Activated CD8-positive, alpha-beta memory T cell treated with anti-CD3 and anti-CD28 coated beads for 48 hours (primary cell): ENCODE measurements at regions not wholly inside any gene's neighbourhood (a gene's known extent, or its start where the extent isn't known, plus 50 kb on each side); places are given as distances from the start of the nearest gene placed in this dataset.
"Not testable (repeated sequence)": the region's sequence is repeated elsewhere in the genome, so short reads cannot be mapped to it uniquely, and the experiment has no call there.

Source experiments
- DNase-seq, 3 experiments: peaks; one replicate each; pipeline ENCODE4 v3.0.0-alpha.2; 2020; ENCODE audit warnings: low read depth in 2 of 3, low spot score in 2 of 3

DNA sequence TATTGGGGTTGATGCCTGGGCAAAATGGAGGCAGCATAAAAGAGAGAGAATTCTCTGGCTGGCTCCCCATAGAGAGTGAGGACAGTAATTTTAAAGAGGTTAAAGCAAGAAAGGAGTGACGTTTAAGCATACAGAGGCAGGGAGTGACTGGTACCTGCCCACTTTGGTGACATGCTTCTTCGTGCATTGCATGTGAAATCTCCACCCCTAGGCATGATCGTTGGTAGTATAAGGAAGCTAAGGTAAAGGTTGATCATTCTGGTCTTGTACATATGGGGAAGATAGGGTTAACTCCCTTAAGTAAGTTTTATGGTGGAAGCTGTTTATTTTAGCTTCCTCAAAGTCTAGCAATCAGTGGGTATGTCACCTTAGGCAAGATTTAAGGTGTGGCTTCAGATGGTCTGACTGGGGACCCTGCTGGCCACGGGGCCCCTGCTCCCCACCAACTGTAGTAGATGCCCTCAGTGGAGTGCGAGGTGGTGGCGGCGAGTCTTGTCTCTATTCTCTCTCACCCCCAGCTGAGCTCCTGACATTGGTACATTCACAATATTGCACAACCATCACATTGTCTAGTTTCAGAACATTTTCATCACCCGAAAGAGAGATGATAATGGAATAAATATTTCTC lies 797.5 kb upstream of the SPRY2 start:
- DNase-seq, result no peak

DNA sequence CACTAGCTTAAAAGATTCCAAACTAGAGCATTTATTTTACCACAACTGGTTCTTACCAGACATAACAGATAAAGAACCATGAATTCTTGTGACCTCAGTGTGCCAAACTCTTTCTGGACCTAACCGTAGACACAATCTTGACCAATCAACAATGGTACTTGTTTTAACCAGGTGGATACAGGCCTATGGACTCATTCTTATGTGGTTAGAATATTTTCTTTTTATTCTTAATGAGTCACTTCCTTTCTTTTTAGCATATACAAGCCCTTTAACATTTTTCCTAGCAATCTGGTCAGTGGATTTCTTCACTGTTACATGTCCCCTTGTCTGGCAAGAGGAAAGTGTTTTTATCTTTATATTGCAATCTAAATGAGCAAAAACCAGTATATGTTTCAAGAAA lies 792.1 kb upstream of the SPRY2 start:
- DNase-seq, result no peak

DNA sequence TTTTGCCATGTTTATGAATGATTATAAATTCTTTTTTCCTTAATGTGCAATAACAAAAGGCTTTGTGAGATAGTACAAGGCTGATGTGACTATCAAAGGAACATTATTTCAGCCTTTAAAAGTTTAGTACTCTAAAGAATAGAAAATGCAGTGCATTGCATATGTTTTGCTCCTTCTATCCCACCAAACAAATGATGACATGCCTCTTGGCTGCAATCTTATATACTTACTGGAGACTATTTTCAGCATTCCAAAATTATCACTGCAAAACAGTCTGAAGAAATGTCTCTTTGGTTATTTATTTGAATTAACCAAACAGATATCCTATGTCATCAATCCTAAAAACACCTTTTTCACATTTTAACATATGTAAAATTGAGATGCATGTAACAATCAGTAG lies 776.5 kb upstream of the SPRY2 start:
- DNase-seq, result no peak

DNA sequence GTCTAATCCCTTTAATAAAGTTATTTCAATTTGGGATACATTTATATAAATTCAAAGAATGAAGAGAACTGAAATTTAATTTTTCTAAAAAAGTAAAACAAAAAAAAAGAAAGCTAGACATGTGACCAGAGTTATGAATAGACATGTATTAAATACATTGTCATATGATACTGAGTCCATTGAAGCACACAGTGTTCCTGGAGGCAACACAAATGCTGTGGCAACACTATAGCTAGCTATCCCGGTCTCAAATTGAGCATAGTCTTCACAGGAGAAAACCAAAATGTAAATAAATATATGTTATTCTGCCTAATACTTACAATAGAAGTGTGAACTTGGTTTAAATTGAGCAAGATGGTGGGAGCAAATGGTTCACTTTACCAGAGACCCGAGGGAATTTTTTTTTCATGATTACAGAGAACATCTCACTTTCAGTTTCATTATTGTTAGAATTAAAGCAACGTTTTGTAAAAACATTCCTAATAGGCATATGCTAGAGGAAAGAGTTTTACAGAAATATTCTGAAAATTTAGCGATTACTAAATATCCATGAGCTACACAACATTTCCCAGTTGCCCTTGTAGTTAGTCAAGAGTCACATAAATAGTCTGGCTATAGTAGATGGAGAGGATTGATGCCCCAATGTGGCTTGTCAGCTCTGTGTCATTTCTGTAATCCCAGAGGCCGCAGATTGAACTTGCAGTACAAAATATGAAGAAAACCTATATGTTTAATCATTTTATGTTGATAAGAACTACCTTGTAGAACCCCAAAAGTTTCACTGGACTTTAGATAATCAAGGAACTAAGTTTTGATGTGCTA lies 775.7 kb upstream of the SPRY2 start:
- DNase-seq, result no peak

DNA sequence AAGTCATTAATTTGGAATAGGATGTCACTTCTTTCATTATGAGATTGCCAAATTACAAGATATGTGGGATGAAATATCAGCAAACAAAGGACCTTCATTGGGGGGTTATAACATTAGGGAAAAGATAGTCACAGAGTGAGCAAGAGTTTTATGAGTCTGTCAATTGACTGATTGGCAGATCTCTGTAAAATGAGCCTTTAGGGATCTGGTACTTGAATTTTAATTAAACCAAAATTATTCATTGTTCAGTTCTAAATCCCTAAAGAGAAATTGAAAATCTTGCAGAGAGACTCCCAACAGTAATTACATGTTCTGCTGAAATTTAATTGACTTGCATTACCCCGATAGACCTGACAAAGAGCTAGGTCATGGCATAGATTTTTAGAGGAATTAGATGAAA lies 768.1 kb upstream of the SPRY2 start:
- DNase-seq, result no peak

DNA sequence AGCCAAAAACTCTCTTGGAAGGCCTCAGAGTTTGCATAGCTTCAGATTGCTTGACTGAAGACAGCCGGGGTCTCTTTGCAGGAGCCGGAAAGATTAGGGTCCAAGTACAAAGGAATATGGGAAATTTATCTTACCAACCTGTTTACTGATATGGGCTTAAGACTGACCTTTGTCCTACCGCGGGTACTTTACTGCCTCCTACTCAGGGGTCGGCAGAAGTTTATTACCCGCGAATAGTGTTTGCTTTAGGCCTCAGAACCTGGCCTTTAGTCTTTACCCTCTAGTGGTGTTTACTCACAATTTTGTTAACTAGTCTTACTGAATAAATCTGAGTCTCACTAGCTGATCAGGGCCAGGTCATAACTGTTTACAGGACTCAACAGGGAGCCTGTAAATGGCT lies 765.4 kb upstream of the SPRY2 start:
- no peak for DNase-seq

DNA sequence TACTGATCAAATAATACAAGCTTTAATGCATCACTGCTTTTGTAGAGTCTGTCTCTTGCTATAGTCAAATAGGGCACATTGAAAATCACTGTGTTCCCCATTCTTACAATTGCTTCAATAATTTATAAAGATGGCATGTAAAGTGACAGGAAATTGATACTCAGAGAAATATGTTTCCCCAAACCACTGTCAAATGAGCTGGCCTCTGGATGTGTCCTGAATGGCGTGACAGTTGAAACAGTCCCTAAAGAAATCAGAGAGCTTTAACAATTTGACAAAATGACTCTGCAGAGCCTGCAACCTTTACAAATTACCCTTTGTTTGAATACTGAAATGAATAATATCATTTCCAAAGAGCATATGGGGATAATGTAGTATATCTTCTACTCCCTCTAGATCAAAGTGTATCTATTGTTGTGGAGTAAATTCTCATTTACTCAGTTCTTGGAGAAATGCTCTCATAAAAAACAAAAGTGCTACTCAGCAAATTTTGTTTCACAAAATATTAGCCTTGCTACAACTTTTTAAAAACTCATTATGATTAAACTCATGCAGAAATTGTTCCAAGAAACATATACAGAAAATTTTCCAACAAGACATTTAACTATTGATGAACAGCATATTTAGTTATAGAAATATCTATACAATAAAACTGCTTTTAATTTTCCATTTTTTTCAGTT lies 763.2 kb upstream of the SPRY2 start:
- no peak for DNase-seq

DNA sequence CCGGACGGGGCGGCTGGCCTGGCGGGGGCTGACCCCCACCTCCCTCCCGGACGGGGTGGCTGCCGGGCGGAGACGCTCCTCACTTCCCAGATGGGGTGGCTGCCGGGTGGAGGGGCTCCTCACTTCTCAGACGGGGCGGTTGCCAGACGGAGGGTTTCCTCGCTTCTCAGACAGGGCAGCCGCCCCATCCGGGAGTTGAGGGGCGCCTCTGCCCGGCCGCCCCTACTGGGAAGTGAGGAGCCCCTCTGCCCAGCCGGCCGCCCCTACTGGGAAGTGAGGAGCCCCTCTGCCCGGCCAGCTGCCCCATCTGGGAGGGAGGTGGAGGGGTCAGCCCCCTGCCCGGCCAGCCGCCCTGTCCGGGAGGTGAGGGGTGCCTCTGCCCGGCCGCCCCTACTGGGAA lies 761.1 kb upstream of the SPRY2 start:
- DNase-seq, result not testable (repeated sequence)

DNA sequence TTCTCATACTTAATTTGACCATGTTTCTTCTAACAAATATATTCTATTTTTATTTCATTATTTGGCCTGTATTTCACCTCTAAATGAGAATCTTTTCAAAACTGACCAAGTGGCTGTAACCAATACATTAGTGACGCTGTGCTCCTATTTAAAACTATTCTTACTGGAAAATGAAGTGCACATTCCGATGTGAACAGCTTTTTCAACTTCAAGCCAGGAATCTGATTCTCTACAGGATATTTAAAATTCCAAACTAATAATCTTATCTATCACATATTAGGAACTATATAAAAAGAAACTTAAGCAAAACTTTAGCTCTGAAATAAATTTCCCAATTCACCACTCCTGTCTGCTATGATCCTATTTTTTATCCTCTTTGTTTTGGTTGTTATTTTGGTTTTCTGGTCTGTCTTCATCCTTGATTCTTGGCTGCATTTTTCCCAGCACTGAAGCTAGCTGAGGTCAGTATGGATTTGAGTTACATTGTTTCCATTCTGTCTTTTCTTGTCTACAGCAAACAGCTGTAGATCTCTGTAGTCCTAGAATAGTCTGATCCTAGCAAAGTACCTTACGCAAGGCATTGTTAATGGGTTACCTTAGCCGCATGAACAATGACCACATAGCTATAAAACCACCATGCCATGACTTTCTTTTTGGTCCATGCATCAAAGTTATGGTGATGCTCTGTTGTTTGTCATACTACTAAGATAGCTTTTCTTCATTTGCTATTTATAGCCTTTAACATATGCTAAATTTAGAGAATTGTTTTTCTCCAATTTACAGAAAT lies 748.6 kb upstream of the SPRY2 start:
- DNase-seq, result no peak

DNA sequence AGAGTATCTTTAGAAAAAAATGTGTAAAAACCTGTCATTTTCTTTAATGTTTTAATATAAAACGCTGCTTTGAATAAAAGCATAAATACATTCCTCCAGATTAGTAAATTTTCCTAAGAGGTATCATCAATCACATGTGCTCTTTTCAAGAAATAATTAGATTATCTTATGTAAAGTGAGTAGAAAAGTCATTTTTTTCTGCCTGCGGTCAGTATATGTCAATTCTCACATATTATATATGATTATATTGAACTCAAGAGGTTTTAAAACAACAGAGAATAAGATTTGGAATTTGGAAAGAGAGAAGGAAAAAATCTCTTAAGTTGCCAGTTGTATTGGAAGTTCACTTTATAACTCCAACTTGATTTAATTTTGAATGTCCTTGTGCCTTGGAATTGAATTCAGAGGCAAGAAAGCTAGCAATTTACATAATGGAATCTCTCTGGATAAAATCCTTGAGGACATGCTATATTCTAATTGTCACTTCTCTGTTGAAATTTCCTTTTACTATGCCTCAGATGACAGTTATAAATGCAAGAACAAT lies 740.1 kb upstream of the SPRY2 start:
- DNase-seq, result no peak

DNA sequence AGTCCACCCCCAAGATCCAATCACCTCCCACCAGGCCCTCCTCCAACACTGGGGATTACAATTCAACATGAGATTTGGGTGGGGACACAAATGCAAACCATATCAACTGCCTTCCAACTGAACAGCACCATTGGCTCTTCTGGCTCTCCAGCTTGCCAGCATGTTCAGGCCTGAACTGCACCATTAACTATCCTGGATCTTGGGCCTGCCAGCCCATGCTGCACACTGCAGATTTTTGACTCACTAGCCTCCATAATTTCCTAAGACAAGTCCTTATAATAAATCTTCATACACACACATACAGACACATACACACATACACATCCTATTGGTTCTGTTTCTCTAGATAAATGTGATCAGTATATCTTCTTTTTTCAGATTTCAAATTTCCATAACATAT lies 737.1 kb upstream of the SPRY2 start:
- DNase-seq, result no peak

DNA sequence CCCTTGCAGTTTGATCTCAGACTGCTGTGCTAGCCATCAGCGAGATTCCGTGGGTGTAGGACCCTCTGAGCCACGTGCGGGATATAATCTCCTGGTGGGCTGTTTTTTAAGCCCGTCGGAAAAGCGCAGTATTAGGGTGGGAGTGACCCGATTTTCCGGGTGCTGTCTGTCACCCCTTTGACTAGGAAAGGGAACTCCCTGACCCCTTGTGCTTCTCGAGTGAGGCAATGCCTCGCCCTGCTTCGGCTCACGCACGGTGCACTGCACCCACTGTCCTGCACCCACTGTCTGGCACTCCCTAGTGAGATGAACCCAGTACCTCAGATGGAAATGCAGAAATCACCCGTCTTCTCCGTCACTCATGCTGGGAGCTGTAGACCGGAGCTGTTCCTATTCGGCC lies 728.9 kb upstream of the SPRY2 start:
- not testable (repeated sequence) for DNase-seq

DNA sequence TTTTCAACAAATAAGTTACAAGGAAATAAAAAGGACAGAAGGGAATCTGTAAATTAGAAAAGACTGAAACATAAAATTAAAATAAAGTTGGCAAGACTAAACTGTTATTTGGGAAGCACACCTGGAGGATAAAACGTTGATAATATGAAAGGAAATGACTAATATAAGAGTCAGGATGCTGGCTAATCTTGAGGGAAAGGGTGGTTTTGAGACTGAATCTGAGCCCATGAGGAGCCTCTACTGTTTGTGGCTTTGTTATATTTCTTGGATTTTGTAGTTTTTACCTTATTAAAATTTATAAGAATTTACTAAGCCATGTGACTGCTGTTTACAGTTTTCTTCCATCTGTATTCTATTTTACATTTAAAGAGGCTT lies 718.0 kb upstream of the SPRY2 start:
- DNase-seq, result no peak

DNA sequence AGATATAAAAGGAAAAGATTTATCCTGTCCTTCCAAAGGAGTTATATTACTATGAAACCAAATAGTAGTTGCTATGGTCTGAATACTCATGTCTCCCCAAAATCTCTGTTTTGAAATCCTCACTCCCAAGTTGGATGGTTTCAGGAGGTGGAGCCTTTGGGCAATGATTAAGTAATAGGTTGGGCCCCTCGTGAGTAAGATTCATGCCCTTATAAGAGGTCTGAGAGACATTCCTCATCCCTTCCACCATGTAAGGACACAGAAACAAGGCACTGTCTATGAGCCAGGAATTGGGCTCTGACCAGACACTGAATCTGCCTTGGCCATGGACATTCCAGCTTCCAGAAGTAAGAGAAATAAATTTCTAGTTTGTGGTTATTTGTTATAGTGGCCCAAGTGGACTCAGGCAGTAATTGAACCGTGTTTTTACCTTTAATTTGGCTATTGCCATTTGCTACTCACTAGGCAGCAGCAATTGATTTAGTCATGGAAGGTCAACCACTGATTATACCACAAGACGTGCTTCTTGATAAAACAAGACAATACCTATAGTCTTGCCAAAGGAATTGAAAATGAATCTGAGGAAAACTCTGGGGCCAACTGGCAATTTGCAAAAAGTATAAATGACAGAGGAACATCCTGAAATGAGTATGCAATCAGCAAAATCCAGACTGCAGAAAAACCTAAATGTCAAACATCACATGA lies 717.4 kb upstream of the SPRY2 start:
- DNase-seq, result no peak

DNA sequence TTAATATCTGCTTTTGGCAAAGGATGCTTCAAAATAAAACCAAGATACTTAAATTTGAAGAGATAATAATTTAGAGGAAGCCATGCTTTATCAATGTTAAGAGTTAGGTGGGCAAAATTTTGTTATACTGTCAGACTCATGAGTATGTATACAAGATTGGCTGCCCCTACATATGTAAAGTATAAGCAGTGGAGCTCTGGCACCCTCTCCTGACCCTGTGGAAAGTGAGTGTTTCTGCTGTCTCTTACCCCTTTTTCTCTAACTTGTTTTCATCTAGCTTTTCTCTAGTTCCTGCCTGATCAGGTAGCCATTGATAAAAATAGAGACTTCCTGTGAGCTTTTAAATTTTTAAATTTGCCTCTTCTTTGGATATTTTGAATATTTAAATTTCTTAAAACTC lies 710.9 kb upstream of the SPRY2 start:
- DNase-seq, result no peak

DNA sequence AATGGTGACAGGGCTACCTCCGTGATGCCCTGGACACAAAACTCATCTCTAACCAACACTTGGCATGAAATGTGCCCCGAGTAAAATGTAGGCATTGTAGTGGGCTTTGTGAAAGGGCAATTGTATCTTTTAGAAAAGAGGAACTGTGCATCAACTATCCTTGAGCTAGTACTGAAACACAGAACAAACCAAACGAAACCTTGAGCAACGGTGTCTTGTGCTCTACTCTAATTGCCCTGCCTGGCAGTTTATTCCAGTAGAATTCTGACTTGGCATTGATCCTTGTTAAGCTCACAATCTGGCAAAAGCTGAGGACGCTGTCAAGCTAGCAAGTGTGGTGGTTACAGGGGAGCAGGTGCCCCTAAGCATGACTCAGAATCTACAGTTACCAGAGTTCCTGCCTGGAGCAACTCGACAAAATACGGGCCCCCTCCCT lies 707.1 kb upstream of the SPRY2 start:
- DNase-seq, result no peak

DNA sequence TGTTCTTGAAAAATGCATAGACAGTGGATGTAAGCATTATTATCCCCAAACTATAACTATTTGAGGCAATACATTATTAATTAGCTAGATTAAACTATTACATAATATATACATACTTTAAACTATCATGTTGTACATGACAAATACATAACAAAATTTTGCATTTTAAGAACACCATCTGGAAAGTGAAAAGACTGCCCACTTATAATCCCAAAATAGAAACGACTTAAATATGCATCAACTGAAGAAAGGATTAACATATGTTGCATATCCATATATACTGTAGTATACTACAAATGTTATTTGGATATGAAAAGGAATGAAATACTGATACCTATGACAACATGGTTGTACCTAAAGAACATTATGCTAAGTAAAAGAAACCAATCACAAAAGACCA lies 700.8 kb upstream of the SPRY2 start:
- no peak for DNase-seq

DNA sequence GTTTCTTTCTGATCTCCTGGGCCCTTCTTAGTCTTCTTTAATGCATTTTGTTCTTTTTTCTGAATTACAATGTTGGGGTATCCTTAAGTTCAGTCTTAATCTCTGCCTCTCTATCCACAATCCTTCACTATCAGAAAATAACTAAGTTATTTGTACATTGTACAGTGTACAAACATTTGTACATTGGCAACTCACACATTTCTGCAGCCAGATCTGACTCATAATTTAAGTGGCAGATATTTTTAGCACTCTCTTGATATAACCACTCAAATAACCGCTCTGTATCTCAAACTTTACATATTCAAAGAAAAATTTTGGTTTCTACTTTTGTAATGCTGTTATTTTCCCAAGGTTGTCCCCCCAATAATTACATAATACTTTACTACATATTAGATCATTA lies 691.1 kb upstream of the SPRY2 start:
- no peak for DNase-seq

DNA sequence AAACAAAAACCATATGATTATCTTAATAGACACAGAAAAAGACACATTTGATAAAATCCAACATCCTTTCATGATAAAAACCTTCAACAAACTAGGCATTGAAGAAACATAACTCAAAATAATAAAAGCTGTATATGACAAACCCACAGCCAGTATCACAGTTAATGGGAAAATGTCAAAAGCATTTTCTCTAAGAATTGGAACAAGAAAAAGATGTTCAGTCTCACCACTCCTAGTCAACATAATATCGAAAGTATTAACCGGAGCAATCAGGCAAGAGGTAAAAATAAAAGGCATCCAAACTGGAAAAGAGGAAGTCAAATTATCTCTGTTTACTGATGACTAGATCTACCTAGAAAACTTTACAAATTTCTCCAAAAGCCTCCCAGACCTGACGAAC lies 684.2 kb upstream of the SPRY2 start:
- no peak for DNase-seq

DNA sequence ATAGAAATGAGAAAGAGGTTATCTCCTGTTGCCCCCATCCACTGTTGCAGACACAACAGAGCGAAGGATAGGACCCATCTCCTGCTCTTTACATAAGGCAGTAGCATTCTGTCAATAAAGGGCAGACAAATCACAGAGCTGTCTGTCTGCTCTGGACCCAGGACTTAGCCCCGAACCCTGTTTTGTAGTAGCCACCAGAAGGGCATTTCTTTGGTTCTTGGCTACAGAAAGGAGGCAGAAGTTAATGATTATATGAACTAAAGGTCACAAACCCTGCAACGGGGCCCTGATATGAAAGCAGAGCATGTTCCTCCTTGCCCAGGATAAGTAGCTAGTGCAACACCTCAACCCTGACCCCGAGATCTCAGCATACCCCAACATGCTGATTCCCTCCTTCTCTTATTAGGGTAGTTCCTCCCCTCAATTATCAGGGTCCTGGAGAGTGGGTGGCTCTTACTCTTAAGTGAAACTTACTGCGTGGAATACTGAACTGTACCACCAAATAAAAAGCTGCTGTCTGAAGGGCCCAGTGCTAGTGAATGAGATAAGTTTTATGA lies 680.4 kb upstream of the SPRY2 start:
- no peak for DNase-seq
